Tibial nerve (tissue), 4 donors: ENCODE measurements at regions not wholly inside any gene's neighbourhood (a gene's known extent, or its start where the extent isn't known, plus 50 kb on each side); places are given as distances from the start of the nearest gene placed in this dataset.

Experiments used
- DNase-seq, 2 donors: peaks; one replicate each; pipeline ENCODE4 v3.0.0-alpha.2; 2019; ENCODE audit warnings: low spot score in 2 of 2
- H3K27ac ChIP-seq, 4 donors: fragments of 200-600 bp; sonication (generic) in 3 of 4; one replicate each; pipeline ENCODE4 v1.5.1; 2017 to 2019; ENCODE audit warnings: mild to moderate bottlenecking in 1 of 4
- H3K27me3 ChIP-seq, 2 donors: fragments of 200-600 bp; sonication (generic) in 1 of 2; one replicate each; pipeline versions ENCODE4 v1.5.1 to v1.6.0; 2017 to 2019
- H3K36me3 ChIP-seq, 3 donors: fragments of 200-600 bp; sonication (generic); one replicate each; pipeline ENCODE4 v1.5.1; 2018 to 2019
- H3K4me1 ChIP-seq, 4 donors: fragments of 200-600 bp; sonication (generic) in 3 of 4; one replicate each; pipeline ENCODE4 v1.5.1; 2017 to 2019
- H3K4me3 ChIP-seq, 4 donors: fragments of 200-600 bp; sonication (generic) in 3 of 4; one replicate each; pipeline ENCODE4 v1.5.1; 2017 to 2019; ENCODE audit warnings: mild to moderate bottlenecking in 1 of 4, moderate library complexity in 1 of 4
- H3K9me3 ChIP-seq, 4 donors: fragments of 200-600 bp; sonication (generic) in 3 of 4; one replicate each; pipeline ENCODE4 v1.5.1; 2017 to 2019
- CTCF ChIP-seq, 5 experiments: fragments of 200-600 bp in 3 of 5; fragments of 450-650 bp in 2 of 5; sonication (generic) in 3 of 5; IDR thresholded peaks; one replicate each; pipeline ENCODE4 v1.5.1; 2016 to 2019; ENCODE audit warnings: antibody characterized with exemption in 5 of 5, mild to moderate bottlenecking in 3 of 5, moderate library complexity in 2 of 5
- EP300 ChIP-seq, 2 donors: sonication (generic); formaldehyde crosslinking; IDR thresholded peaks; one replicate each; pipeline ENCODE4 v1.6.1; 2017; ENCODE audit warnings: antibody characterized with exemption in 2 of 2, mild to moderate bottlenecking in 1 of 2
- POLR2A ChIP-seq, 2 donors: fragments of 450-650 bp; IDR thresholded peaks; one replicate each; pipeline ENCODE4 v1.6.1; 2017; ENCODE audit warnings: antibody characterized with exemption in 2 of 2, mild to moderate bottlenecking in 2 of 2, moderate library complexity in 2 of 2
- WGBS, 2 donors: methylation state at CpG; one replicate each; pipeline ENCODE4 v1.1.5; 2018; 5-methylcytosine and 5-hydroxymethylcytosine counted together

- Histone ChIP-seq H3K27me3 (no peaks in the 10 kb centered on the region), H3K4me1 (peaks cover 0 to 6% (median 0%) of the 10 kb centered on the region in 4 donors), H3K36me3 (no peaks in the 10 kb centered on the region), H3K9me3 (no peaks in the 10 kb centered on the region), H3K27ac (no peak overlapping the region), H3K4me3 (no peak overlapping the region)
- no peak for TF ChIP-seq CTCF (IDR thresholded peaks at IDR 0.05)
- no peak for TF ChIP-seq POLR2A (IDR thresholded peaks at IDR 0.05)
- peak in 1 of 2 donors; percentile 8 for TF ChIP-seq EP300 (IDR thresholded peaks at IDR 0.05)
- DNase-seq = no peak
- 66 to 68% methylated on average over 3 of the region's 3 CpGs for WGBS, 2 donors
Observed at GRCh38 chr4:96102541-96103026, 262.7 kb downstream of the PDHA2 start.

GRCh38 chr4:96103086-96103485, 263.2 kb downstream of the PDHA2 start:
- Histone ChIP-seq H3K36me3 (no peaks in the 10 kb centered on the region), H3K9me3 (no peaks in the 10 kb centered on the region), H3K4me3 (no peak overlapping the region), H3K4me1 (peaks cover 0 to 6% (median 0%) of the 10 kb centered on the region in 4 donors), H3K27ac (no peak overlapping the region), H3K27me3 (no peaks in the 10 kb centered on the region)
- TF ChIP-seq EP300 (IDR thresholded peaks at IDR 0.05) = no peak
- no peak for TF ChIP-seq CTCF (IDR thresholded peaks at IDR 0.05)
- TF ChIP-seq POLR2A (IDR thresholded peaks at IDR 0.05) = no peak
- WGBS, 2 donors = 73 to 74% methylated on average over 5 of the region's 5 CpGs
- DNase-seq = no peak

- no peak for TF ChIP-seq EP300 (IDR thresholded peaks at IDR 0.05)
- no peak for TF ChIP-seq POLR2A (IDR thresholded peaks at IDR 0.05)
- TF ChIP-seq CTCF (IDR thresholded peaks at IDR 0.05) = no peak
- Histone ChIP-seq H3K27ac (no peak overlapping the region), H3K36me3 (no peaks in the 10 kb centered on the region), H3K9me3 (peaks cover 0 to 3% (median 0%) of the 10 kb centered on the region in 4 donors), H3K4me1 (no peaks in the 10 kb centered on the region), H3K4me3 (no peak overlapping the region), H3K27me3 (no peaks in the 10 kb centered on the region)
- no peak for DNase-seq
- WGBS, 2 donors = 80 to 84% methylated on average over 1 of the region's 1 CpG
Observed at GRCh38 chr4:96108146-96108545, 268.3 kb downstream of the PDHA2 start.

- no peak overlapping the region for H3K27ac ChIP-seq
- no peak for DNase-seq
- TF ChIP-seq EP300 (IDR thresholded peaks at IDR 0.05) (no peak), CTCF (IDR thresholded peaks at IDR 0.05) (no peak), POLR2A (IDR thresholded peaks at IDR 0.05) (no peak)
Observed at GRCh38 chr4:96112631-96113030, 272.7 kb downstream of the PDHA2 start.

GRCh38 chr4:96120206-96120605, 280.3 kb downstream of the PDHA2 start:
- peaks cover 0 to 3% (median 0%) of the 10 kb centered on the region in 4 donors for H3K9me3 ChIP-seq
- TF ChIP-seq EP300 (IDR thresholded peaks at IDR 0.05) (no peak), POLR2A (IDR thresholded peaks at IDR 0.05) (no peak), CTCF (IDR thresholded peaks at IDR 0.05) (no peak)

More at GRCh38 chr4:96112631-96113030, 272.7 kb downstream of the PDHA2 start:
- Histone ChIP-seq H3K4me3 (no peak overlapping the region), H3K36me3 (no peaks in the 10 kb centered on the region), H3K27me3 (no peaks in the 10 kb centered on the region), H3K4me1 (no peaks in the 10 kb centered on the region), H3K9me3 (peaks cover 0 to 3% (median 0%) of the 10 kb centered on the region in 4 donors)

More at GRCh38 chr4:96120206-96120605, 280.3 kb downstream of the PDHA2 start:
- Histone ChIP-seq H3K27ac (no peak overlapping the region), H3K4me3 (no peak overlapping the region), H3K27me3 (no peaks in the 10 kb centered on the region), H3K4me1 (no peaks in the 10 kb centered on the region), H3K36me3 (no peaks in the 10 kb centered on the region)
- DNase-seq = no peak
- WGBS, 2 donors = 56 to 72% methylated on average over 1 of the region's 1 CpG
